ENCODE measurements at regions not wholly inside any gene's neighbourhood (a gene's known extent, or its start where the extent isn't known, plus 50 kb on each side); places are given as distances from the start of the nearest gene placed in this dataset.
A peak's percentile ranks its signal among the peaks of the same experiment; 100 is the strongest.

GRCh38 chr14:22383515-22384166 lies 205.4 kb downstream of the DAD1 start (continued):
- TF ChIP-seq NR2C1 (IDR thresholded peaks at IDR 0.05) (no peak), RAD51 (IDR thresholded peaks at IDR 0.05) (no peak), FOXM1 (IDR thresholded peaks at IDR 0.05; ENCODE audit: low read depth, low read length) (peak; percentile 74; the same call in 1 of the 2 replicates), RELB (IDR thresholded peaks at IDR 0.05; ENCODE audit: low read depth) (peak; percentile 96), PAX8 (IDR thresholded peaks at IDR 0.05) (no peak), BRCA1 (IDR thresholded peaks at IDR 0.05; ENCODE audit: low read depth, low read length) (no peak), PKNOX1 (IDR thresholded peaks at IDR 0.05) (peak; percentile 76), REST (IDR thresholded peaks at IDR 0.05; ENCODE audit: low read depth, low read length) (no peak), KAT2A (conservative IDR thresholded peaks at IDR 0.05; ENCODE audit: control insufficient read depth, low read depth, low read length) (no peak), ETV6 (conservative IDR thresholded peaks at IDR 0.05 in 1 of 2, IDR thresholded peaks at IDR 0.05 in 1 of 2; ENCODE audit: borderline replicate concordance in 1 of 2, low read depth in 1 of 2) (peak in 1 of 2 experiments; percentile 35; a peak in 1 of 4 replicates), IRF4 (IDR thresholded peaks at IDR 0.05; ENCODE audit: low read depth, low read length) (peak; percentile 8; the same call in 1 of the 2 replicates), MEF2A (IDR thresholded peaks at IDR 0.05; ENCODE audit: insufficient read depth, low read depth, low read length) (no peak), EED (IDR thresholded peaks at IDR 0.05; ENCODE audit: low read depth) (no peak; the same call in 1 of the 2 replicates), PRDM15 (CRISPR knock-in tag; IDR thresholded peaks at IDR 0.05) (peak; percentile 66; the same call in 1 of the 2 replicates), NFXL1 (IDR thresholded peaks at IDR 0.05; ENCODE audit: borderline replicate concordance) (no peak), MXI1 (IDR thresholded peaks at IDR 0.05; ENCODE audit: low read depth, low read length) (0 out of 2 replicates have a peak, but pooled peaks have one; percentile 36), MAX (IDR thresholded peaks at IDR 0.05; ENCODE audit: low read depth, low read length) (0 out of 2 replicates have a peak, but pooled peaks have one; percentile 21), CBX3 (IDR thresholded peaks at IDR 0.05; ENCODE audit: borderline replicate concordance, low read depth) (no peak), RELA (IDR thresholded peaks at IDR 0.05; ENCODE audit: borderline replicate concordance, partially characterized antibody) (peak; percentile 98), EZH2 (IDR thresholded peaks at IDR 0.05; ENCODE audit: borderline replicate concordance, control insufficient read depth, low read depth, low read length) (no peak)
